SK-N-SH (cell line): ENCODE measurements at regions not wholly inside any gene's neighbourhood (a gene's known extent, or its start where the extent isn't known, plus 50 kb on each side); places are given as distances from the start of the nearest gene placed in this dataset.

Experiments
- CTCF ChIP-seq: fragments of 200-600 bp; sonication (generic); IDR thresholded peaks from 2 replicates; pipeline ENCODE4 v1.6.1; 2017; ENCODE audit warnings: antibody characterized with exemption, mild to moderate bottlenecking, moderate library complexity
- EP300 ChIP-seq, 2 experiments: IDR thresholded peaks; 2 replicates each; pipeline versions ENCODE4 v1.4.0 to v1.6.1; 2012; ENCODE audit warnings: borderline replicate concordance in 1 of 2, low read depth in 1 of 2, low read length in 1 of 2
- FOSL2 ChIP-seq: IDR thresholded peaks from 2 replicates; pipeline ENCODE4 v1.4.0; 2012; ENCODE audit warnings: low read depth, mild to moderate bottlenecking, moderate library complexity, borderline replicate concordance
- JUND ChIP-seq: IDR thresholded peaks from 2 replicates; pipeline ENCODE4 v1.4.0; 2012
- MEF2A ChIP-seq: IDR thresholded peaks from 2 replicates; pipeline ENCODE4 v1.4.0; 2012; ENCODE audit warnings: low read depth, borderline replicate concordance
- POLR2AphosphoS5 ChIP-seq: IDR thresholded peaks from 2 replicates; pipeline ENCODE4 v1.6.1; 2012; ENCODE audit warnings: low read depth, low read length
- RAD21 ChIP-seq: IDR thresholded peaks from 2 replicates; pipeline ENCODE4 v1.6.1; 2012; ENCODE audit warnings: mild to moderate bottlenecking, low read length
- RCOR1 ChIP-seq: fragments of 150-350 bp; IDR thresholded peaks from 2 replicates; pipeline ENCODE4 v1.6.1; 2017; ENCODE audit warnings: antibody characterized with exemption, low read length
- REST ChIP-seq: IDR thresholded peaks from 2 replicates; pipeline ENCODE4 v1.6.1; 2012; ENCODE audit warnings: mild to moderate bottlenecking, low read depth, low read length, moderate library complexity

GRCh38 chr1:188089461-188089860, 1260.7 kb downstream of the PLA2G4A start:
- TF ChIP-seq POLR2AphosphoS5 (no peak), JUND (no peak), CTCF (no peak), RCOR1 (no peak), EP300 (IDR thresholded peaks at IDR 0.05; ENCODE audit: borderline replicate concordance in 1 of 2, low read depth in 1 of 2, low read length in 1 of 2) (no peak), MEF2A (no peak), RAD21 (no peak), FOSL2 (no peak), REST (no peak)
